ENCODE measurements at regions not wholly inside any gene's neighbourhood (a gene's known extent, or its start where the extent isn't known, plus 50 kb on each side); places are given as distances from the start of the nearest gene placed in this dataset.

DNA sequence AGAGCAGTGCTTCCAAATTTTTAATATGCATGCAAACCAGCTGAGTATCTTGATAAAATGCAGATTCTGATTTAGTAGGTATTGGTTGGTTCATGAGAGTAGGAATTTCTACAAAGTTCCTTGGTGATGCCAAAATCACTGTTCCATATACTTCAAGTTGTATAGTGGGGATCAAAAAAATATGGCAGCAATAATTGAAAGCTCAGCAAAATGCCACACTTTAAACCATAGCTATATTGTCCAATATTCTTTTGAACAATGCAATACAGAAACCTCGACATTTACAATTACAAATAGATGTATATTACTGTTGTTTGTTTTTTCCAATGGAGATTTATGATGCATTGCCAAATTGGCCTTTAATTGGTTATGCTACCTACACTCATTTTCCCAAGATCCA, 55.7 kb upstream of the NCAM2 start:
- TF ChIP-seq, protein P1, sequence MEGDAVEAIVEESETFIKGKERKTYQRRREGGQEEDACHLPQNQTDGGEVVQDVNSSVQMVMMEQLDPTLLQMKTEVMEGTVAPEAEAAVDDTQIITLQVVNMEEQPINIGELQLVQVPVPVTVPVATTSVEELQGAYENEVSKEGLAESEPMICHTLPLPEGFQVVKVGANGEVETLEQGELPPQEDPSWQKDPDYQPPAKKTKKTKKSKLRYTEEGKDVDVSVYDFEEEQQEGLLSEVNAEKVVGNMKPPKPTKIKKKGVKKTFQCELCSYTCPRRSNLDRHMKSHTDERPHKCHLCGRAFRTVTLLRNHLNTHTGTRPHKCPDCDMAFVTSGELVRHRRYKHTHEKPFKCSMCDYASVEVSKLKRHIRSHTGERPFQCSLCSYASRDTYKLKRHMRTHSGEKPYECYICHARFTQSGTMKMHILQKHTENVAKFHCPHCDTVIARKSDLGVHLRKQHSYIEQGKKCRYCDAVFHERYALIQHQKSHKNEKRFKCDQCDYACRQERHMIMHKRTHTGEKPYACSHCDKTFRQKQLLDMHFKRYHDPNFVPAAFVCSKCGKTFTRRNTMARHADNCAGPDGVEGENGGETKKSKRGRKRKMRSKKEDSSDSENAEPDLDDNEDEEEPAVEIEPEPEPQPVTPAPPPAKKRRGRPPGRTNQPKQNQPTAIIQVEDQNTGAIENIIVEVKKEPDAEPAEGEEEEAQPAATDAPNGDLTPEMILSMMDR (IDR thresholded peaks at IDR 0.05), result no peak
- no peak for TF ChIP-seq POLR2A (IDR thresholded peaks at IDR 0.05)
- intact Hi-C loops (cut with DNase I; ENCODE audit: low total_unique reads), result no loop called here
- WGBS, 2 donors, result 81 to 89% methylated on average over 1 of the region's 1 CpG
- Histone ChIP-seq H3K4me3 (no peak overlapping the region), H3K36me3 (ENCODE audit: low read depth, missing control alignments) (no peaks in the 10 kb centered on the region), H3K9me3 (no peaks in the 10 kb centered on the region), H3K4me1 (no peaks in the 10 kb centered on the region), H3K27ac (no peak overlapping the region), H3K27me3 (no peaks in the 10 kb centered on the region)
- DNase-seq, result no peak

DNA sequence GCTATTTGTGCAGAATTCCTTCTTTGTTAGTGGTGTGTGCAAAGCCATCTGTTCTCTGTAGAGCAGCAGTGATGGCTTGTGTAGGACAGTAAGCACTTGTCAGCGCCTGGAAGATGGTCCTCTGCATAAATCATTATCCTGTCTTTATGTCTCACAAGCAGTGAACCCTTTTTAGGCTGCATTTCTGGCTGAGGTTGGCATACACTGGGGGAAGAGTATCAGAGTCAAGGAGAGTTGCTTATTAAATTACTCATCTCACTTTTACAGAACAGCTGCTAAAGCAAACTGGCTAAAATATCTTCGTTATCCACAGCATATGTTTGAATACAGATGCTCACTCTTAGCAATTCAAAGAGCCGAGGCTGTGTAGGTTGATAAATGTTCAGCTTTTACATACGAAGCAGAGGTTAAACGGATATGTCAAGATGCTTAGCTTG, 54.6 kb upstream of the NCAM2 start:
- TF ChIP-seq, protein P1 (IDR thresholded peaks at IDR 0.05), result no peak
- no peak for TF ChIP-seq POLR2A (IDR thresholded peaks at IDR 0.05)
- H3K9me3 ChIP-seq, result no peaks in the 10 kb centered on the region
- no peaks in the 10 kb centered on the region for H3K4me1 ChIP-seq
- DNase-seq, result no peak
- H3K27ac ChIP-seq, result no peak overlapping the region
- no peak overlapping the region for H3K4me3 ChIP-seq
- intact Hi-C loops (cut with DNase I; ENCODE audit: low total_unique reads), result no loop called here
- no peaks in the 10 kb centered on the region for H3K27me3 ChIP-seq
- 45 to 58% methylated on average over 5 of the region's 5 CpGs for whole genome bisulfite sequencing, 2 donors
- no peaks in the 10 kb centered on the region for H3K36me3 ChIP-seq (ENCODE audit: low read depth, missing control alignments)

DNA sequence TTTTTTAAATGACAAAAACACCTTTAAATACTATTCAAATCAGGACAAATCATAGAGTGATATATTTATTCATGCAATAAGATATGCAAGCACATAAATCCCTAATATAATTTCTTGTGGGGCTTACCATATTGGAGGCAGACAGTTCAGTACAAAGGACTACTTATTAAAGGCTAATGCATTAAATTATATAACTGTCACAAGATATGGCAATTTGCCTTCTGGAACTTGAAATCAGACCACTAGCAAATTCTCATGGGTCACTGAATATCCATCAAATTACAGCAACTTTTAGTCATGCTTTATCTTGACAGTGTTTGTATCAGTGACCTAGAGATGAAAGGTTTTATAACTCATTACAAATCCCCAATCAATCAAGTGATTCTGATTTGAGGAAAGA, 54.1 kb upstream of the NCAM2 start:
- TF ChIP-seq, protein P1 (IDR thresholded peaks at IDR 0.05), result no peak
- TF ChIP-seq POLR2A (IDR thresholded peaks at IDR 0.05), result no peak
- H3K36me3 ChIP-seq (ENCODE audit: low read depth, missing control alignments), result no peaks in the 10 kb centered on the region
- H3K27ac ChIP-seq, result no peak overlapping the region
- no peaks in the 10 kb centered on the region for H3K4me1 ChIP-seq
- H3K4me3 ChIP-seq, result no peak overlapping the region
- H3K9me3 ChIP-seq, result no peaks in the 10 kb centered on the region
- no peaks in the 10 kb centered on the region for H3K27me3 ChIP-seq
- intact Hi-C loops (cut with DNase I; ENCODE audit: low total_unique reads), result no loop called here
- DNase-seq, result no peak

DNA sequence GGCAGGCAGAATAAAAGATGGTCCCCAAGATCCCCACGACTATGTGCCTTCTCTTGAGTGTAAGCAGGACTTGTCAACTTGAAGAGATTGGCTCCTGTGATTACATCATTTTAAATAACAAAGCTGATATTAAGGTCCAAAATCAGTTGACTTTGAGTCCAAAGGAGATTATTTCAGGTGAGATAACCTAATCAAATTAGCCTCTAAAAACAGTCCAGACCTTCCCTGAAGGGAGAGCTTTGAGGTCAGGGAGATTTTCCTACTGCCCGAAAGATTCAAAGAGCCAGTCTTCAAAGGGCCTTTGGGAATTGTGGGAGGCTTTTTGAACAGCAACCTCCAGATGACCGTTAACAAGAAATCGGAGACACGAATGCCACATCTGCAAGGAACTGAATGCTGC, 51.5 kb upstream of the NCAM2 start:
- no peaks in the 10 kb centered on the region for H3K27me3 ChIP-seq
- H3K4me1 ChIP-seq, result no peaks in the 10 kb centered on the region
- H3K27ac ChIP-seq, result no peak overlapping the region
- 81 to 84% methylated on average over 5 of the region's 5 CpGs for WGBS, 2 donors
- DNase-seq, result no peak
- no peak for TF ChIP-seq POLR2A (IDR thresholded peaks at IDR 0.05)
- TF ChIP-seq, protein P1 (IDR thresholded peaks at IDR 0.05), result no peak
- intact Hi-C loops (cut with DNase I; ENCODE audit: low total_unique reads), result no loop called here
- H3K4me3 ChIP-seq, result no peak overlapping the region
- no peaks in the 10 kb centered on the region for H3K36me3 ChIP-seq (ENCODE audit: low read depth, missing control alignments)
- no peaks in the 10 kb centered on the region for H3K9me3 ChIP-seq

Small RNA genes in the stretch of these regions (microRNA-seq; reads per million reads assigned to microRNA genes)
- 0 reads per million in 2 donors for gene MIR548X (ENCODE audit: borderline number of aligned reads in 2 of 2, borderline replicate concordance in 1 of 2)

Small RNA genes in the stretch of these regions (small RNA-seq; reads per million reads assigned to genes)
- gene AL157359.3, result 0 reads per million in 2 donors
- 0 reads per million in 2 donors for gene AP001506.1
- 0 reads per million in 2 donors for gene MIR548X
- gene RN7SKP147, result 0 reads per million in 2 donors
- gene RNU1-139P, result 0 reads per million in 2 donors
- gene RNU6-772P, result 0 reads per million in 2 donors
- 0 reads per million in 2 donors for gene RPL37P4
